GM18498 (cell line): ENCODE measurements at regions not wholly inside any gene's neighbourhood (a gene's known extent, or its start where the extent isn't known, plus 50 kb on each side); places are given as distances from the start of the nearest gene placed in this dataset.
"Not testable (repeated sequence)": the region's sequence is repeated elsewhere in the genome, so short reads cannot be mapped to it uniquely, and the experiment has no call there.

Source experiments
- ATAC-seq: cut with Tn5 transposase; IDR thresholded peaks from one replicate; pipeline ENCODE4 v1.9.1; 2021; ENCODE audit warnings: mild to moderate bottlenecking, moderate library complexity; ENCODE audit not compliant: unreplicated experiment

GRCh38 chr9:33623658-33624586, 99.9 kb downstream of the ANKRD18B start:
- peak; percentile 81 for ATAC-seq

- ATAC-seq: not testable (repeated sequence)
These were observed 104.3 kb downstream of the ANKRD18B start for GRCh38 chr9:33628318-33628717.

- ATAC-seq: no peak
These were observed 104.9 kb downstream of the ANKRD18B start for GRCh38 chr9:33628865-33629410.

GRCh38 chr9:33633636-33634035, 109.6 kb downstream of the ANKRD18B start:
- no peak for ATAC-seq

- ATAC-seq: no peak
These were observed 113.8 kb downstream of the ANKRD18B start for GRCh38 chr9:33637881-33638280.

- ATAC-seq: no peak
These were observed 114.4 kb downstream of the ANKRD18B start for GRCh38 chr9:33638391-33638915.

- no peak for ATAC-seq
These were observed 121.7 kb downstream of the ANKRD18B start for GRCh38 chr9:33645706-33646105.

- no peak for ATAC-seq
These were observed 125.4 kb downstream of the ANKRD18B start for GRCh38 chr9:33649463-33649862.

- ATAC-seq: no peak
These were observed 127.1 kb downstream of the ANKRD18B start for GRCh38 chr9:33651125-33651524.

- ATAC-seq: no peak
These were observed 135.4 kb upstream of the PRSS3 start for GRCh38 chr9:33659921-33660320.

GRCh38 chr9:33660772-33661171, 134.6 kb upstream of the PRSS3 start:
- no peak for ATAC-seq

- ATAC-seq: no peak
These were observed 134.2 kb upstream of the PRSS3 start for GRCh38 chr9:33661176-33661575.

GRCh38 chr9:33662871-33663270, 132.5 kb upstream of the PRSS3 start:
- ATAC-seq: no peak

GRCh38 chr9:33676194-33676745, 119.1 kb upstream of the PRSS3 start:
- not testable (repeated sequence) for ATAC-seq

GRCh38 chr9:33676746-33677505, 118.4 kb upstream of the PRSS3 start:
- peak; percentile 64 for ATAC-seq

- no peak for ATAC-seq
These were observed 117.9 kb upstream of the PRSS3 start for GRCh38 chr9:33677506-33677809.

- no peak for ATAC-seq
These were observed 117.4 kb upstream of the PRSS3 start for GRCh38 chr9:33677961-33678360.

- no peak for ATAC-seq
These were observed 112.8 kb upstream of the PRSS3 start for GRCh38 chr9:33682551-33682950.

GRCh38 chr9:33684831-33685230, 110.5 kb upstream of the PRSS3 start:
- no peak for ATAC-seq

GRCh38 chr9:33686942-33687341, 108.4 kb upstream of the PRSS3 start:
- no peak for ATAC-seq

GRCh38 chr9:33687779-33688178, 107.6 kb upstream of the PRSS3 start:
- ATAC-seq: no peak
